ENCODE measurements at regions not wholly inside any gene's neighbourhood (a gene's known extent, or its start where the extent isn't known, plus 50 kb on each side); places are given as distances from the start of the nearest gene placed in this dataset.

GRCh38 chrX:87017210-87017609, 500.4 kb upstream of the KLHL4 start:
- TF ChIP-seq ONECUT2 (CRISPR knock-in tag; IDR thresholded peaks at IDR 0.05) (no peak), KAT7 (CRISPR knock-in tag; IDR thresholded peaks at IDR 0.05; ENCODE audit: borderline replicate concordance) (no peak)

Data from HepG2 (cell line).